Spleen (tissue), 11 donors: ENCODE measurements at regions not wholly inside any gene's neighbourhood (a gene's known extent, or its start where the extent isn't known, plus 50 kb on each side); places are given as distances from the start of the nearest gene placed in this dataset.

ENCODE experiments used
- DNase-seq: peaks from one replicate; pipeline ENCODE4 v3.0.0-alpha.2; 2020
- H3K27ac ChIP-seq, 8 donors: fragments of 200-600 bp; sonication (generic) in 7 of 8; 1 replicate in 4 of 8; 2 replicates in 4 of 8; pipeline versions ENCODE4 v1.5.0 to v1.8.0; 2016 to 2021; ENCODE audit warnings: inconsistent platforms in 4 of 8, mild to moderate bottlenecking in 4 of 8, moderate library complexity in 1 of 8
- H3K27me3 ChIP-seq, 7 donors: fragments of 200-600 bp; sonication (generic) in 6 of 7; replicated peaks in 1 of 7; 1 replicate in 4 of 7; 2 replicates in 3 of 7; pipeline versions ENCODE4 v1.5.0 to v1.8.0; 2016 to 2021; ENCODE audit warnings: inconsistent platforms in 3 of 7, mild to moderate bottlenecking in 1 of 7
- H3K36me3 ChIP-seq, 6 donors: fragments of 200-600 bp; sonication (generic) in 5 of 6; 1 replicate in 4 of 6; 2 replicates in 2 of 6; pipeline versions ENCODE4 v1.5.0 to v1.8.0; 2016 to 2021; ENCODE audit warnings: inconsistent platforms in 2 of 6
- H3K4me1 ChIP-seq, 6 donors: fragments of 200-600 bp; sonication (generic) in 5 of 6; 1 replicate in 3 of 6; 2 replicates in 3 of 6; pipeline versions ENCODE4 v1.5.0 to v1.8.0; 2016 to 2021; ENCODE audit warnings: inconsistent platforms in 3 of 6
- H3K4me3 ChIP-seq, 8 donors: fragments of 200-600 bp; sonication (generic) in 7 of 8; 1 replicate in 4 of 8; 2 replicates in 4 of 8; pipeline versions ENCODE4 v1.5.0 to v1.8.0; 2016 to 2021; ENCODE audit warnings: inconsistent platforms in 4 of 8, mild to moderate bottlenecking in 4 of 8, moderate library complexity in 2 of 8
- H3K9me3 ChIP-seq, 8 donors: fragments of 200-600 bp; sonication (generic) in 7 of 8; 1 replicate in 4 of 8; 2 replicates in 4 of 8; pipeline versions ENCODE4 v1.5.0 to v1.8.0; 2016 to 2021; ENCODE audit warnings: inconsistent platforms in 4 of 8
- CTCF ChIP-seq, 11 experiments: fragments of 200-600 bp in 7 of 11; fragments of 450-650 bp in 4 of 11; sonication (generic) in 4 of 11; IDR thresholded peaks in 8 of 11; conservative IDR thresholded peaks in 3 of 11; 1 replicate in 7 of 11; 2 replicates in 4 of 11; pipeline versions ENCODE4 v1.4.0 to v1.8.0; 2016 to 2021; ENCODE audit warnings: antibody characterized with exemption in 11 of 11, inconsistent platforms in 4 of 11, mild to moderate bottlenecking in 1 of 11
- POLR2A ChIP-seq, 3 donors: fragments of 450-650 bp; IDR thresholded peaks; one replicate each; pipeline ENCODE4 v1.5.1; 2017; ENCODE audit warnings: antibody characterized with exemption in 3 of 3, mild to moderate bottlenecking in 1 of 3
- POLR2AphosphoS5 ChIP-seq, 3 donors: sonication (generic); formaldehyde crosslinking; IDR thresholded peaks; one replicate each; pipeline ENCODE4 v1.5.1; 2017; ENCODE audit warnings: antibody characterized with exemption in 3 of 3
- WGBS, 5 donors: extraction: QIAGEN DNeasy Blood & Tissue Kit in 3 of 5; methylation state at CpG; one replicate each; pipeline versions ENCODE4 v1.1.5 to v1.1.7; 2013 to 2018; 5-methylcytosine and 5-hydroxymethylcytosine counted together
- intact Hi-C: fragments of 100-400 bp; cut with DNase I; formaldehyde crosslinking; loops from one replicate; pipeline ENCODE4 v1.15.0; 2023; ENCODE audit warnings: low total_unique reads
- donor health status: healthy with polysubstance abuse.
- donor health status: DM: no; HTN: no; CAD: no; lungs with moderate emphysema.
- donor health status: DM: no; HTN: no; CAD: no.
- donor health status: Bipolar disorder and iron deficiency.
- donor health status: healthy.
- donor health status: DM: no; HTN: no; CAD: no.
- donor health status: DM: yes; HTN: yes; CAD: no.

- Histone ChIP-seq H3K4me1 (no peaks in the 10 kb centered on the region), H3K36me3 (no peaks in the 10 kb centered on the region), H3K27me3 (no peaks in the 10 kb centered on the region), H3K27ac (no peak overlapping the region), H3K9me3 (peaks cover 0 to 4% (median 0%) of the 10 kb centered on the region in 8 donors), H3K4me3 (no peak overlapping the region)
- TF ChIP-seq CTCF (IDR thresholded peaks at IDR 0.05 in 8 of 11, conservative IDR thresholded peaks at IDR 0.05 in 3 of 11), result no peak
- no peak for TF ChIP-seq POLR2AphosphoS5 (IDR thresholded peaks at IDR 0.05)
- no peak for TF ChIP-seq POLR2A (IDR thresholded peaks at IDR 0.05)
- intact Hi-C loops, result no loop called here
- WGBS, 5 donors, result 78 to 94% (median 86%) methylated on average over 9 of the region's 9 CpGs
- DNase-seq, result no peak
Measured at GRCh38 chr5:125574491-125575044, 828.1 kb upstream of the ZNF608 start.

GRCh38 chr5:125575171-125575890, 828.9 kb upstream of the ZNF608 start:
- H3K4me3 ChIP-seq, result no peak overlapping the region
- no peak for TF ChIP-seq POLR2AphosphoS5 (IDR thresholded peaks at IDR 0.05)
- no peak for TF ChIP-seq CTCF (IDR thresholded peaks at IDR 0.05 in 8 of 11, conservative IDR thresholded peaks at IDR 0.05 in 3 of 11)
- TF ChIP-seq POLR2A (IDR thresholded peaks at IDR 0.05), result no peak
- H3K27ac ChIP-seq, result no peak overlapping the region
- 84 to 92% (median 88%) methylated on average over 1 of the region's 1 CpG for WGBS, 5 donors
- H3K27me3 ChIP-seq, result no peaks in the 10 kb centered on the region
- no peak for DNase-seq
- no peaks in the 10 kb centered on the region for H3K4me1 ChIP-seq
- no peaks in the 10 kb centered on the region for H3K36me3 ChIP-seq
- H3K9me3 ChIP-seq, result peaks cover 0 to 4% (median 0%) of the 10 kb centered on the region in 8 donors
- intact Hi-C loops, result no loop called here

GRCh38 chr5:125575891-125576505, 829.6 kb upstream of the ZNF608 start:
- Histone ChIP-seq H3K27ac (no peak overlapping the region), H3K27me3 (no peaks in the 10 kb centered on the region), H3K4me3 (no peak overlapping the region), H3K36me3 (no peaks in the 10 kb centered on the region), H3K4me1 (no peaks in the 10 kb centered on the region), H3K9me3 (peaks cover 0 to 2% (median 0%) of the 10 kb centered on the region in 8 donors)
- intact Hi-C loops, result no loop called here
- no peak for DNase-seq
- TF ChIP-seq POLR2A (IDR thresholded peaks at IDR 0.05) (no peak), POLR2AphosphoS5 (IDR thresholded peaks at IDR 0.05) (no peak), CTCF (IDR thresholded peaks at IDR 0.05 in 8 of 11, conservative IDR thresholded peaks at IDR 0.05 in 3 of 11) (no peak)
- 40 to 54% (median 48%) methylated on average over 7 of the region's 7 CpGs for WGBS, 5 donors

GRCh38 chr5:125576822-125577221, 830.4 kb upstream of the ZNF608 start:
- Histone ChIP-seq H3K27me3 (no peaks in the 10 kb centered on the region), H3K4me3 (no peak overlapping the region), H3K36me3 (no peaks in the 10 kb centered on the region), H3K27ac (no peak overlapping the region), H3K4me1 (no peaks in the 10 kb centered on the region), H3K9me3 (no peaks in the 10 kb centered on the region)
- intact Hi-C loops, result no loop called here
- TF ChIP-seq POLR2A (IDR thresholded peaks at IDR 0.05), result no peak
- TF ChIP-seq POLR2AphosphoS5 (IDR thresholded peaks at IDR 0.05), result no peak
- no peak for TF ChIP-seq CTCF (IDR thresholded peaks at IDR 0.05 in 8 of 11, conservative IDR thresholded peaks at IDR 0.05 in 3 of 11)
- DNase-seq, result no peak
- WGBS, 5 donors, result 74 to 87% (median 78%) methylated on average over 3 of the region's 3 CpGs
